ENCODE measurements at regions not wholly inside any gene's neighbourhood (a gene's known extent, or its start where the extent isn't known, plus 50 kb on each side); places are given as distances from the start of the nearest gene placed in this dataset.

GRCh38 chr5:2683720-2684119, 67.8 kb downstream of the IRX2 start:
- TF ChIP-seq POLR2A (IDR thresholded peaks at IDR 0.05; ENCODE audit: low read length): no peak
- no peak for TF ChIP-seq GATA1 (IDR thresholded peaks at IDR 0.05; ENCODE audit: low read depth, low read length)
